K562 (cell line): ENCODE measurements at regions not wholly inside any gene's neighbourhood (a gene's known extent, or its start where the extent isn't known, plus 50 kb on each side); places are given as distances from the start of the nearest gene placed in this dataset.
"Not testable (repeated sequence)": the region's sequence is repeated elsewhere in the genome, so short reads cannot be mapped to it uniquely, and the experiment has no call there.

Experiments used
- ATAC-seq: fragments of 200-7000 bp; cut with Tn5 transposase; 3 replicates; pipeline ENCODE4 v1.9.1; 2020; ENCODE audit warnings: moderate library complexity
- BruUV-seq: library from RNA; stranded (reverse); fragments of 400-500 nt; replicated peaks from 2 replicates; lab custom pipeline; 2021; lab: Mats Ljungman, UMichigan
- CTCF ChIA-PET: fragments of 300-600 bp; formaldehyde crosslinking; extraction: SDS; loops from one replicate; lab custom pipeline; 2021; ENCODE audit warnings: low intra/inter-chr PET ratio; lab: Yijun Ruan, JAX
- POLR2A ChIA-PET: fragments of 300-600, 350-650 bp; sonication (Branson Sonifier 250); formaldehyde crosslinking; extraction: SDS; loops from one replicate; lab custom pipeline; 2021; ENCODE audit warnings: antibody characterized with exemption, inconsistent platforms; lab: Yijun Ruan, JAX
- DNase-seq, 4 experiments: peaks; one replicate each; pipeline versions ENCODE4 v3.0.0 to v3.0.0-alpha.2; 2011 to 2018; ENCODE audit warnings: low spot score in 3 of 4, mixed read lengths in 3 of 4; ENCODE audit errors: extremely low read depth in 1 of 4
- FAIRE-seq: peaks from 2 replicates; lab custom pipeline; 2011; peaks lifted over from hg19 to GRCh38; lab: Jason Lieb, UNC
- H2AFZ ChIP-seq: 2 replicates; pipeline ENCODE4 v1.6.0; 2011; ENCODE audit warnings: low read depth, low read length, control low read depth, inconsistent platforms
- H3K27ac ChIP-seq: fragments of 200-600 bp; 3 replicates; pipeline ENCODE4 v1.8.0; 2011; ENCODE audit warnings: low read depth, mild to moderate bottlenecking, control low read depth, inconsistent platforms, low read length, moderate library complexity, mixed read lengths; ENCODE audit errors: extremely low read depth
- H3K27me3 ChIP-seq, 2 experiments: fragments of 300-600 bp in 1 of 2; 2 replicates in 1 of 2; 3 replicates in 1 of 2; pipeline versions ENCODE4 v1.6.0 to v1.8.0; 2011; ENCODE audit warnings: inconsistent platforms in 2 of 2, low read length in 2 of 2, mild to moderate bottlenecking in 1 of 2, mixed read lengths in 1 of 2, moderate library complexity in 1 of 2; ENCODE audit not compliant: control insufficient read depth in 2 of 2, insufficient read depth in 2 of 2
- H3K36me3 ChIP-seq: fragments of 300-600 bp; 3 replicates; pipeline ENCODE4 v1.8.0; 2011; ENCODE audit warnings: mild to moderate bottlenecking, low read length, inconsistent platforms; ENCODE audit not compliant: control insufficient read depth, insufficient read depth
- H3K4me1 ChIP-seq, 2 experiments: fragments of 200-600 bp in 1 of 2; replicated peaks in 1 of 2; 2 replicates in 1 of 2; 3 replicates in 1 of 2; pipeline versions ENCODE4 v1.5.1 to v1.8.0; 2011; ENCODE audit warnings: inconsistent platforms in 2 of 2, low read length in 2 of 2, mild to moderate bottlenecking in 1 of 2, mixed read lengths in 1 of 2, moderate library complexity in 1 of 2; ENCODE audit not compliant: control insufficient read depth in 2 of 2, insufficient read depth in 2 of 2
- H3K4me2 ChIP-seq: 2 replicates; pipeline ENCODE4 v1.6.1; 2011; ENCODE audit warnings: low read length, control low read depth, inconsistent platforms, mixed read lengths; ENCODE audit not compliant: insufficient read depth
- H3K4me3 ChIP-seq: fragments of 200-600 bp; sonication (generic), shearing (Covaris generic); 2 replicates; pipeline ENCODE4 v1.5.1; 2016; ENCODE audit warnings: control low read depth, inconsistent platforms
- H3K79me2 ChIP-seq: fragments of 200-600 bp; 3 replicates; pipeline ENCODE4 v1.8.0; 2011; ENCODE audit warnings: low read length, inconsistent platforms; ENCODE audit not compliant: control insufficient read depth, insufficient read depth
- H3K9ac ChIP-seq, 2 experiments: 2 replicates each; pipeline versions ENCODE4 v1.6.0 to v1.6.1; 2011; ENCODE audit warnings: low read depth in 2 of 2, low read length in 2 of 2, control low read depth in 1 of 2, inconsistent platforms in 1 of 2, mild to moderate bottlenecking in 1 of 2, mixed read lengths in 1 of 2; ENCODE audit not compliant: insufficient read depth in 1 of 2
- H3K9me1 ChIP-seq: one replicate; pipeline ENCODE4 v1.6.0; 2011; ENCODE audit warnings: inconsistent platforms, mild to moderate bottlenecking, low read length, moderate library complexity; ENCODE audit not compliant: control insufficient read depth, insufficient read depth
- H3K9me3 ChIP-seq: replicated peaks from 2 replicates; pipeline ENCODE4 v1.5.1; 2011; ENCODE audit warnings: low read depth, low read length, inconsistent platforms; ENCODE audit not compliant: control insufficient read depth, insufficient read depth
- H4K20me1 ChIP-seq: replicated peaks from 2 replicates; pipeline ENCODE4 v1.6.1; 2011; ENCODE audit warnings: low read length, inconsistent platforms, mixed read lengths; ENCODE audit not compliant: control insufficient read depth, insufficient read depth
- WGBS: fragments of 100-300 bp; shearing (Covaris generic); methylation state at CpG from one replicate; pipeline ENCODE4 v1.1.6; 2016; ENCODE audit warnings: low coverage, mixed read lengths; ENCODE audit not compliant: insufficient coverage; ENCODE audit errors: missing lambda C conversion rate; 5-methylcytosine and 5-hydroxymethylcytosine counted together
- in situ Hi-C: fragments of 300-500 bp; cut with MboI; formaldehyde crosslinking; loops from 4 replicates; pipeline ENCODE4 v1.15.0; 2018; ENCODE audit warnings: inconsistent platforms, mixed read lengths
- intact Hi-C: fragments of 100-400 bp; cut with micrococcal nuclease; formaldehyde crosslinking; loops from 2 replicates; pipeline ENCODE4 v1.14.2; 2022

DNA sequence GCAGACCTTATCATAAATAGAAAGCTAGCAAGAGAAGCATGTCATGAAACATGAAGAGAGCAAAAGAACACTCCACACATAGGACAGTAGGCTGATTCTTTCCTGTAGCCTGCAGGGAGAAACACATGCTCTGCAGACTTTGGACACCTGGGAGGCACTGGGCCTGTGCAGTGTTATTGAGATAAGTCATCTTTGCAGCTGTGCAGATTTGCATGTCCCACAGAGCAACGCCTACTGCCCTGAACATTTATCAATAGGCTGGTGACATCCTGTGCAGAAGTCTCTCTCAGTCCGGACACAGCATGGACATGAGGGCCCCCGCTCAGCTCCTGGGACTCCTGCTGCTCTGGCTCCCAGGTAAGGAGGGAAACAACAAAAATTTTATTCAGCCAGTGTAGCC lies 1277.1 kb downstream of the RPIA start:
- H4K20me1 ChIP-seq, H3K9me1 ChIP-seq, ATAC-seq, H3K4me1 ChIP-seq, H3K9me3 ChIP-seq, FAIRE-seq, H3K4me3 ChIP-seq, DNase-seq, CTCF ChIA-PET, H2AFZ ChIP-seq, H3K36me3 ChIP-seq, H3K27me3 ChIP-seq, BruUV-seq, intact Hi-C loops, H3K79me2 ChIP-seq, POLR2A ChIA-PET, H3K27ac ChIP-seq, H3K9ac ChIP-seq, in situ Hi-C loops, H3K4me2 ChIP-seq: not testable (repeated sequence)
- 0% methylated on average over 3 of the region's 3 CpGs for WGBS

- BruUV-seq, H3K4me2 ChIP-seq, H3K27ac ChIP-seq, H3K36me3 ChIP-seq, H4K20me1 ChIP-seq, CTCF ChIA-PET, POLR2A ChIA-PET, H3K4me3 ChIP-seq, H3K27me3 ChIP-seq, H3K4me1 ChIP-seq, FAIRE-seq, H3K79me2 ChIP-seq, DNase-seq, intact Hi-C loops, H3K9me1 ChIP-seq, H3K9me3 ChIP-seq, ATAC-seq, in situ Hi-C loops, H3K9ac ChIP-seq, H2AFZ ChIP-seq: not testable (repeated sequence)
- WGBS: 0% methylated on average over 4 of the region's 4 CpGs
Observed at GRCh38 chr2:89969190-89969589, 1277.7 kb downstream of the RPIA start.

DNA sequence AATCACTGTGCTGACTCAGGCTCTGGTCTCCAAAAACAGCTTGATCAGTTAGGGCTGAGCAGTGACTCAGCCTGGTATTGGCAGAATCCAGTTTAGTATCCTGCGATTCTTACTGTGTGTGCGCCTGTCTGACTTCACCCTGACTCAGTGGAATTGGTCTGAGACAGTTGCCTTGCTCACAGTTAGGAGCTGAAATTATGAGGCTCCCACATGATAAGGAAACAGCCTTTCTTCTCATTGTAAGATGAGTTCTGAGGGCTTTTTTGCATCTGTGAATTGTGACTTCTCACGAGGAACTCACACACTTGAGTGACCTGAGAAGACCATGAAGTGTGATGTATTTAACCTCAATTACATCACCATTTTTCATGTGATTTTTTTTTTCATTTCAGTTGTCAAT lies 1282.4 kb downstream of the RPIA start:
- H3K36me3 ChIP-seq, BruUV-seq, H3K9me3 ChIP-seq, CTCF ChIA-PET, H2AFZ ChIP-seq, FAIRE-seq, POLR2A ChIA-PET, H3K4me1 ChIP-seq, H3K9ac ChIP-seq, in situ Hi-C loops, H4K20me1 ChIP-seq, H3K27ac ChIP-seq, H3K4me3 ChIP-seq, ATAC-seq, H3K27me3 ChIP-seq, H3K79me2 ChIP-seq, intact Hi-C loops, H3K4me2 ChIP-seq, H3K9me1 ChIP-seq: not testable (repeated sequence)
- 0% methylated on average over 3 of the region's 3 CpGs for WGBS
- DNase-seq: peak in 1 of 4 experiments; percentile 1
